Tibial nerve (tissue), 3 donors: ENCODE measurements at regions not wholly inside any gene's neighbourhood (a gene's known extent, or its start where the extent isn't known, plus 50 kb on each side); places are given as distances from the start of the nearest gene placed in this dataset.

ENCODE experiments used
- EP300 ChIP-seq, 2 donors: sonication (generic); formaldehyde crosslinking; IDR thresholded peaks; one replicate each; pipeline ENCODE4 v1.6.1; 2017; ENCODE audit warnings: antibody characterized with exemption in 2 of 2, mild to moderate bottlenecking in 1 of 2
- POLR2A ChIP-seq, 2 donors: fragments of 450-650 bp; IDR thresholded peaks; one replicate each; pipeline ENCODE4 v1.6.1; 2017; ENCODE audit warnings: antibody characterized with exemption in 2 of 2, mild to moderate bottlenecking in 2 of 2, moderate library complexity in 2 of 2

- TF ChIP-seq POLR2A (IDR thresholded peaks at IDR 0.05) (no peak), EP300 (IDR thresholded peaks at IDR 0.05) (no peak)
These were observed 129.1 kb downstream of the RGPD3 start for GRCh38 chr2:106339132-106339531.
